B cell (primary cell): ENCODE measurements at regions not wholly inside any gene's neighbourhood (a gene's known extent, or its start where the extent isn't known, plus 50 kb on each side); places are given as distances from the start of the nearest gene placed in this dataset.

ENCODE experiments used
- ATAC-seq: fragments of 200-7000 bp; cut with Tn5 transposase; one replicate; pipeline ENCODE4 v1.10.0; 2021; ENCODE audit warnings: low read depth, mild to moderate bottlenecking, moderate number of reproducible peaks, moderate library complexity
- CTCF ChIA-PET: fragments of 350-600 bp; sonication (Branson Sonifier 250); formaldehyde crosslinking; loops from one replicate; lab custom pipeline; 2021; ENCODE audit warnings: antibody characterized with exemption, inconsistent platforms; lab: Charles Lee
- POLR2A ChIA-PET: fragments of 350-600 bp; sonication (Branson Sonifier 250); formaldehyde crosslinking; loops from one replicate; lab custom pipeline; 2021; ENCODE audit warnings: antibody characterized with exemption; lab: Charles Lee
- DNase-seq: peaks from one replicate; pipeline ENCODE4 v3.0.0; 2013
- H2AFZ ChIP-seq: 2 replicates; pipeline ENCODE4 v1.6.1; 2012; ENCODE audit warnings: mild to moderate bottlenecking, low read depth, low read length; ENCODE audit not compliant: insufficient read depth, poor library complexity, severe bottlenecking
- H3K27ac ChIP-seq, 2 donors: 1 replicate in 1 of 2; 2 replicates in 1 of 2; pipeline ENCODE4 v1.5.1; 2012 to 2013; ENCODE audit warnings: low read length in 2 of 2, mild to moderate bottlenecking in 2 of 2, moderate library complexity in 1 of 2
- H3K27me3 ChIP-seq, 4 experiments: fragments of 200-600 bp in 1 of 4; sonication (generic) in 1 of 4; replicated peaks in 1 of 4; 1 replicate in 2 of 4; 2 replicates in 2 of 4; pipeline versions ENCODE4 v1.6.1 to v1.7.0; 2013 to 2016; ENCODE audit warnings: low read length in 3 of 4, mild to moderate bottlenecking in 2 of 4, mixed read lengths in 1 of 4, moderate library complexity in 1 of 4; ENCODE audit not compliant: insufficient read depth in 4 of 4, control insufficient read depth in 3 of 4; ENCODE audit errors: control extremely low read depth in 1 of 4
- H3K36me3 ChIP-seq, 2 experiments: replicated peaks in 1 of 2; 1 replicate in 1 of 2; 2 replicates in 1 of 2; pipeline versions ENCODE4 v1.6.1 to v1.7.1; 2013; ENCODE audit warnings: low read length in 1 of 2; ENCODE audit not compliant: insufficient read depth in 2 of 2, control insufficient read depth in 1 of 2; ENCODE audit errors: control extremely low read depth in 1 of 2, extremely low read depth in 1 of 2
- H3K4me1 ChIP-seq, 2 donors: fragments of 200-600 bp in 1 of 2; sonication (generic) in 1 of 2; 1 replicate in 1 of 2; 2 replicates in 1 of 2; pipeline versions ENCODE4 v1.5.1 to v1.6.1; 2013 to 2017; ENCODE audit warnings: low read length in 2 of 2; ENCODE audit not compliant: control insufficient read depth in 2 of 2, insufficient read depth in 2 of 2
- H3K4me2 ChIP-seq: replicated peaks from 2 replicates; pipeline ENCODE3; 2012; ENCODE audit warnings: mild to moderate bottlenecking, low read depth, low read length; ENCODE audit not compliant: poor library complexity, severe bottlenecking
- H3K4me3 ChIP-seq, 5 experiments: fragments of 200-600 bp in 1 of 5; sonication (generic) in 1 of 5; 1 replicate in 3 of 5; 2 replicates in 2 of 5; pipeline versions ENCODE4 v1.5.1 to v1.7.0; 2011 to 2016; ENCODE audit warnings: low read length in 4 of 5, mild to moderate bottlenecking in 4 of 5, low read depth in 2 of 5, control low read depth in 1 of 5, moderate library complexity in 1 of 5; ENCODE audit not compliant: insufficient read depth in 1 of 5; ENCODE audit errors: control extremely low read depth in 1 of 5, extremely low read depth in 1 of 5
- H3K79me2 ChIP-seq: fragments of 200-600 bp; sonication (generic); one replicate; pipeline ENCODE4 v1.6.0; 2016; ENCODE audit warnings: low read length; ENCODE audit not compliant: control insufficient read depth, insufficient read depth
- H3K9ac ChIP-seq: fragments of 200-600 bp; sonication (generic); 2 replicates; pipeline ENCODE4 v1.6.1; 2017; ENCODE audit warnings: mild to moderate bottlenecking, low read length, moderate library complexity
- H3K9me3 ChIP-seq, 3 donors: one replicate each; pipeline versions ENCODE4 v1.6.1 to v1.7.1; 2013; ENCODE audit warnings: low read length in 2 of 3; ENCODE audit not compliant: control insufficient read depth in 2 of 3, insufficient read depth in 1 of 3; ENCODE audit errors: control extremely low read depth in 1 of 3
- H4K20me1 ChIP-seq: 2 replicates; pipeline ENCODE4 v1.6.0; 2012; ENCODE audit warnings: mild to moderate bottlenecking, low read length; ENCODE audit not compliant: insufficient read depth, control insufficient read depth, poor library complexity, severe bottlenecking
- H3K27ac Mint-ChIP-seq: one replicate; pipeline ENCODE4 v1.8.0; 2021; ENCODE audit warnings: mixed read lengths
- H3K27me3 Mint-ChIP-seq: one replicate; pipeline ENCODE4 v1.8.0; 2021; ENCODE audit warnings: mixed read lengths
- H3K4me1 Mint-ChIP-seq: one replicate; pipeline ENCODE4 v1.8.0; 2021; ENCODE audit warnings: mixed read lengths
- H3K4me3 Mint-ChIP-seq: one replicate; pipeline ENCODE4 v1.8.0; 2021; ENCODE audit warnings: mixed read lengths
- H3K9me3 Mint-ChIP-seq: one replicate; pipeline ENCODE4 v1.8.0; 2022; ENCODE audit warnings: mixed read lengths; ENCODE audit not compliant: insufficient read depth
- EZH2 ChIP-seq: IDR thresholded peaks from 2 replicates; pipeline ENCODE4 v1.6.1; 2012; ENCODE audit warnings: borderline replicate concordance, low read depth, mild to moderate bottlenecking, moderate library complexity, low read length; ENCODE audit not compliant: insufficient read depth, poor library complexity, severe bottlenecking
- WGBS: methylation state at CpG from one replicate; pipeline ENCODE4 v1.1.5; 2013; ENCODE audit warnings: missing lambda C conversion rate; ENCODE audit not compliant: insufficient coverage; 5-methylcytosine and 5-hydroxymethylcytosine counted together
- intact Hi-C: fragments of 100-400 bp; cut with micrococcal nuclease; formaldehyde crosslinking; loops from one replicate; pipeline ENCODE4 v1.10.0; 2022
- TF ChIP-seq, protein P1 (sequence below): fragments of 200-600 bp; IDR thresholded peaks from one replicate; pipeline ENCODE4 v1.8.0; 2022; ENCODE audit warnings: antibody characterized with exemption, mild to moderate bottlenecking

DNA sequence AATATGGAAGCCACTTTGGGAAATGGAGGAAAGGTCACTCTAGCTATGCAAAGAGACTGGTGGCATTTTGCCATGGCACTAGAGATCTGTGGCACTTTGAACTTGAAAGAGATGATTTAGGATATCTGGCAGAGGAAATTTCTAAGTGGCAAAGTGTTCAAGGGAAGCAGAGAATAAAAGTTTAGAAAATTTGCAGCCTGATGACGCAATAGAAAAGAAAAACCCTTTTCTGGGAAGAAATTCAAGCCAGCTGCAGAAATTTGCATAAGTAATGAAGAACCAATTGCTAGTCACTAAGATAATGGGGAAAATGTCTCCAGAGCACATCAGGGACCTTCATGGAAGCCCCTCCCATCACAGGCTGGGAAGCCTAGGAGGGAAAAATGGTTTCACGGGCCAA, 191.1 kb upstream of the B3GALT2 start:
- Mint-ChIP-seq H3K27ac (no peak overlapping the region), H3K4me1 (no peaks in the 10 kb centered on the region), H3K27me3 (no peaks in the 10 kb centered on the region), H3K9me3 (no peaks in the 10 kb centered on the region), H3K4me3 (no peak overlapping the region)
- Histone ChIP-seq H3K4me2 (no peak overlapping the region), H3K4me1 (no peaks in the 10 kb centered on the region), H3K79me2 (no peaks in the 10 kb centered on the region), H3K9me3 (no peaks in the 10 kb centered on the region), H3K4me3 (no peak overlapping the region), H4K20me1 (no peaks in the 10 kb centered on the region), H2AFZ (no peak overlapping the region), H3K9ac (no peak overlapping the region), H3K27me3 (no peaks in the 10 kb centered on the region), H3K36me3 (no peaks in the 10 kb centered on the region), H3K27ac (no peak overlapping the region)
- no peak for TF ChIP-seq EZH2
- TF ChIP-seq, protein P1, sequence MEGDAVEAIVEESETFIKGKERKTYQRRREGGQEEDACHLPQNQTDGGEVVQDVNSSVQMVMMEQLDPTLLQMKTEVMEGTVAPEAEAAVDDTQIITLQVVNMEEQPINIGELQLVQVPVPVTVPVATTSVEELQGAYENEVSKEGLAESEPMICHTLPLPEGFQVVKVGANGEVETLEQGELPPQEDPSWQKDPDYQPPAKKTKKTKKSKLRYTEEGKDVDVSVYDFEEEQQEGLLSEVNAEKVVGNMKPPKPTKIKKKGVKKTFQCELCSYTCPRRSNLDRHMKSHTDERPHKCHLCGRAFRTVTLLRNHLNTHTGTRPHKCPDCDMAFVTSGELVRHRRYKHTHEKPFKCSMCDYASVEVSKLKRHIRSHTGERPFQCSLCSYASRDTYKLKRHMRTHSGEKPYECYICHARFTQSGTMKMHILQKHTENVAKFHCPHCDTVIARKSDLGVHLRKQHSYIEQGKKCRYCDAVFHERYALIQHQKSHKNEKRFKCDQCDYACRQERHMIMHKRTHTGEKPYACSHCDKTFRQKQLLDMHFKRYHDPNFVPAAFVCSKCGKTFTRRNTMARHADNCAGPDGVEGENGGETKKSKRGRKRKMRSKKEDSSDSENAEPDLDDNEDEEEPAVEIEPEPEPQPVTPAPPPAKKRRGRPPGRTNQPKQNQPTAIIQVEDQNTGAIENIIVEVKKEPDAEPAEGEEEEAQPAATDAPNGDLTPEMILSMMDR = no peak
- DNase-seq (no peak), ATAC-seq (no peak)
- ChIA-PET POLR2A (no interaction called here), CTCF (interaction anchor here (0.6 kb wide), 1 partner anchor 29 kb away, joined by 3 read pairs; no protein-coding TSS in a partner anchor)
- intact Hi-C loops = no loop called here
- WGBS = 90% methylated on average over 2 of the region's 2 CpGs

DNA sequence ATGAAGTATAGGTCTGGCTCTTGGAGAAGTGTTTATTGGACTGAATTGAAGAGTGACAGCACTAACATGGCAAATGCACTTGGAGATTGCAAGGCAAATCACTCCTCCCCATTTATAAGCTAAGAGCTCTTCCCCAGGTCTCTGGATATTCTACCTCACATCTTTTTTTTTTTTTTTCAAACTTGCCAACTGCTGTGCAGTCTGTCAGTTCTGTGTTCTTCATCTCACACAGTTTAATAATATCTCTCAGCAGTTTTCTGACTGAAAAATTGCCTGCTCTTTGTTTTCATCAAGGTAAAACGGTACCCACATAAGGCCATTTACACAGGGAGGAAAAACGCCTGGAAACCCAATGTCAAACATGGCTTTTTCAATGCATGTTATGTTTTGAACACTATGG, 186.1 kb upstream of the B3GALT2 start:
- Mint-ChIP-seq H3K9me3 (no peaks in the 10 kb centered on the region), H3K27ac (no peak overlapping the region), H3K27me3 (no peaks in the 10 kb centered on the region), H3K4me3 (no peak overlapping the region), H3K4me1 (peaks cover 8% of the 10 kb centered on the region)
- ATAC-seq (no peak), DNase-seq (no peak)
- Histone ChIP-seq H3K9me3 (no peaks in the 10 kb centered on the region), H3K27ac (no peak overlapping the region), H3K4me2 (no peak overlapping the region), H3K79me2 (no peaks in the 10 kb centered on the region), H2AFZ (no peak overlapping the region), H3K36me3 (no peaks in the 10 kb centered on the region), H4K20me1 (no peaks in the 10 kb centered on the region), H3K9ac (no peak overlapping the region), H3K27me3 (no peaks in the 10 kb centered on the region), H3K4me3 (no peak overlapping the region), H3K4me1 (peaks cover 0 to 3% of the 10 kb centered on the region in 2 donors)
- ChIA-PET POLR2A (no interaction called here), CTCF (no interaction called here)
- no CpG with 5 or more reads among the region's 2 CpGs for WGBS
- intact Hi-C loops = no loop called here
- no peak for TF ChIP-seq EZH2
- TF ChIP-seq, protein P1 = no peak
